ENCODE measurements at regions not wholly inside any gene's neighbourhood (a gene's known extent, or its start where the extent isn't known, plus 50 kb on each side); places are given as distances from the start of the nearest gene placed in this dataset.

DNA sequence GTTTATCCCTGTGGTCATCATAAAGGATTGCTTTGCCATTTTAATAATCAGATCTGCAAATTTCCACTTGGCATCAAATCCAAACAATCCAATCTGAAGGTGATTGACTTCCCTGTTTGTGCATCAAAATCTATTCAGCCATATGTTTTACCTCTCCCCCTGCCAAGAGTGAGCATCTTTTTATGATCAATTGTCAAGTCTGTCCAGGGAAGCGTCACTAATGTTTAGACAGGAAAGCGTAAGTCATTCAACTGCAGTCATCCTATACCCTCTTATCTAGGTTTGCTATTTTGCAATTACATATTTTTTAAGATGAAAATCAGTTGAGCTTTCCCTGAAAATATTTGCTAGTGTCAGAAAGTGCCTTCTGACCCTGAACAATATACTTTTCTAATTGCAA, 1224.1 kb upstream of the SEL1L start:
- Mint-ChIP-seq H3K4me1 (ENCODE audit: insufficient read depth, unreplicated experiment) (no peaks in the 10 kb centered on the region), H3K9me3 (ENCODE audit: unreplicated experiment) (peaks cover 7% of the 10 kb centered on the region), H3K27me3 (ENCODE audit: insufficient read depth, unreplicated experiment) (no peaks in the 10 kb centered on the region), H3K4me3 (ENCODE audit: unreplicated experiment) (no peak overlapping the region), H3K27ac (ENCODE audit: low read depth, unreplicated experiment) (no peak overlapping the region), H3K36me3 (ENCODE audit: insufficient read depth, unreplicated experiment) (no peaks in the 10 kb centered on the region)
- intact Hi-C loops (cut with micrococcal nuclease), result no loop called here
- BruUV-seq (replicated peaks), result no TSS peak
- ChIA-PET POLR2A (no interaction called here), CTCF (no interaction called here)
- DNase-seq (ENCODE audit: unreplicated experiment), result no peak
- TF ChIP-seq, protein P1, sequence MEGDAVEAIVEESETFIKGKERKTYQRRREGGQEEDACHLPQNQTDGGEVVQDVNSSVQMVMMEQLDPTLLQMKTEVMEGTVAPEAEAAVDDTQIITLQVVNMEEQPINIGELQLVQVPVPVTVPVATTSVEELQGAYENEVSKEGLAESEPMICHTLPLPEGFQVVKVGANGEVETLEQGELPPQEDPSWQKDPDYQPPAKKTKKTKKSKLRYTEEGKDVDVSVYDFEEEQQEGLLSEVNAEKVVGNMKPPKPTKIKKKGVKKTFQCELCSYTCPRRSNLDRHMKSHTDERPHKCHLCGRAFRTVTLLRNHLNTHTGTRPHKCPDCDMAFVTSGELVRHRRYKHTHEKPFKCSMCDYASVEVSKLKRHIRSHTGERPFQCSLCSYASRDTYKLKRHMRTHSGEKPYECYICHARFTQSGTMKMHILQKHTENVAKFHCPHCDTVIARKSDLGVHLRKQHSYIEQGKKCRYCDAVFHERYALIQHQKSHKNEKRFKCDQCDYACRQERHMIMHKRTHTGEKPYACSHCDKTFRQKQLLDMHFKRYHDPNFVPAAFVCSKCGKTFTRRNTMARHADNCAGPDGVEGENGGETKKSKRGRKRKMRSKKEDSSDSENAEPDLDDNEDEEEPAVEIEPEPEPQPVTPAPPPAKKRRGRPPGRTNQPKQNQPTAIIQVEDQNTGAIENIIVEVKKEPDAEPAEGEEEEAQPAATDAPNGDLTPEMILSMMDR (IDR thresholded peaks at IDR 0.05; ENCODE audit: unreplicated experiment), result no peak

DNA sequence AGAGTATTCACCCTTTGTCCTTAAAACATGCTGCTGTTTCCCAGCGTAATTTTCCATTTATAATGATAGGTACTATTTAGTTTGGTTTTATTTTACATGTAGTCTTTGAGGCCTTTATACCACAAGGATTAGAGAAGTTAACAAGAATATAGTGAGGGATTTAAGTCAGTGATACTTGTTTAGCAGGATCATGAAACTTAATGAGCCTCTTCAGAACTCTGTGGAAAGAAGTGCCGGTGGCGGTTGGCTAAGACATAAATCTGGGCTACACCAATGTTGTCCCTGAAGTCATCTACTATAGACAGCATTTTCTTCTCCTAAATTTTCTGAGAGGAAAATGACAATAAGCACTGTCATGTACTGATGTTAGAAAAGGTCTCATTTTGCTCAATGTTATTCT, 1226.0 kb upstream of the SEL1L start:
- H3K27ac Mint-ChIP-seq (ENCODE audit: low read depth, unreplicated experiment), result no peak overlapping the region
- no peaks in the 10 kb centered on the region for H3K36me3 Mint-ChIP-seq (ENCODE audit: insufficient read depth, unreplicated experiment)
- no peak overlapping the region for H3K4me3 Mint-ChIP-seq (ENCODE audit: unreplicated experiment)
- POLR2A ChIA-PET, result no interaction called here
- no peaks in the 10 kb centered on the region for H3K4me1 Mint-ChIP-seq (ENCODE audit: insufficient read depth, unreplicated experiment)
- intact Hi-C loops (cut with micrococcal nuclease), result no loop called here
- CTCF ChIA-PET, result interaction anchor here (0.6 kb wide), 1 partner anchor 10 kb away, joined by 6 read pairs; no protein-coding TSS in a partner anchor
- TF ChIP-seq, protein P1 (IDR thresholded peaks at IDR 0.05; ENCODE audit: unreplicated experiment), result no peak
- H3K9me3 Mint-ChIP-seq (ENCODE audit: unreplicated experiment), result peaks cover 7% of the 10 kb centered on the region
- no peaks in the 10 kb centered on the region for H3K27me3 Mint-ChIP-seq (ENCODE audit: insufficient read depth, unreplicated experiment)
- no peak for DNase-seq (ENCODE audit: unreplicated experiment)
- no TSS peak for BruUV-seq (replicated peaks)

DNA sequence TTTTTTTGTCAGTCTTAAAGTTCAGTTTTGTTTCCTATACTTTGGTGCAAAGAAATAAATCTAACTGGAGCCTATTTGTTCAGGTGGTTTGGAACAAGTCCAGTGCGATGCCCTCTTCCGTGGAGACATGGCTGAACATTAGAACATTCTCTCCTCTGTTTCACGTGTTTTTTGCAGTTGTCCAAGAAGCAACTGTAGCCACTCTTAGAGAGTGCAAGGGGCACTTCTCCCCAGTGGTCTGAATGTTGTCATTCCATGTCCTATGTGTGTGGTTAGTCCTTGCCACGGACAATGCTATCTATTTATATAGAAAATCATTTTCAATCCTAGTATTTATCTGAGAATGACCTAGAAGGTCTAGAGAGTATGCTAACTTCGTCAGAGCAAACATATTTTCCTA, 1232.5 kb upstream of the SEL1L start:
- Mint-ChIP-seq H3K9me3 (ENCODE audit: unreplicated experiment) (no peaks in the 10 kb centered on the region), H3K27me3 (ENCODE audit: insufficient read depth, unreplicated experiment) (no peaks in the 10 kb centered on the region), H3K4me3 (ENCODE audit: unreplicated experiment) (no peak overlapping the region), H3K4me1 (ENCODE audit: insufficient read depth, unreplicated experiment) (no peaks in the 10 kb centered on the region), H3K36me3 (ENCODE audit: insufficient read depth, unreplicated experiment) (no peaks in the 10 kb centered on the region), H3K27ac (ENCODE audit: low read depth, unreplicated experiment) (no peak overlapping the region)
- BruUV-seq (replicated peaks), result no TSS peak
- POLR2A ChIA-PET, result no interaction called here
- intact Hi-C loops (cut with micrococcal nuclease), result no loop called here
- TF ChIP-seq, protein P1 (IDR thresholded peaks at IDR 0.05; ENCODE audit: unreplicated experiment), result no peak
- CTCF ChIA-PET, result no interaction called here
- no peak for DNase-seq (ENCODE audit: unreplicated experiment)

DNA sequence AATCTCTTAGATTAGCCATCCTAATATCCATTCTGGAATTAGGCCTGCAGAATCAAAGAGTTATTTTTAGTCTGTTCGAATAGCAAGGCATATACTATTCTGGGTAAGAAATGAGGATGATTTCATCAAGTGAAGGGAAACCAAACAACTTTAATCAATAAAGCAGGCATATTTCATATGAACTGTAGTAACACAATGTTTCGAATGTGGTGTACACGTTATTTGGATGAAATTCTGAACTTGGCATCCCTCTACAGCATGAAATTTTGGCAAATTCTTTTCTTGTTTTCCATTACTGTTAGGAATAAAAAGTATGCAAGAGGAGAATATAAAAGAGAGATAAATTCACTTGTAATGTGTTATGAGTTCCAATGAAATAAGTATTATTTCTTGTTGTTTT, 1233.3 kb upstream of the SEL1L start:
- intact Hi-C loops (cut with micrococcal nuclease), result no loop called here
- H3K27me3 Mint-ChIP-seq (ENCODE audit: insufficient read depth, unreplicated experiment), result no peaks in the 10 kb centered on the region
- no peak for DNase-seq (ENCODE audit: unreplicated experiment)
- no peak overlapping the region for H3K4me3 Mint-ChIP-seq (ENCODE audit: unreplicated experiment)
- POLR2A ChIA-PET, result no interaction called here
- H3K9me3 Mint-ChIP-seq (ENCODE audit: unreplicated experiment), result no peaks in the 10 kb centered on the region
- H3K36me3 Mint-ChIP-seq (ENCODE audit: insufficient read depth, unreplicated experiment), result no peaks in the 10 kb centered on the region
- no TSS peak for BruUV-seq (replicated peaks)
- no peak overlapping the region for H3K27ac Mint-ChIP-seq (ENCODE audit: low read depth, unreplicated experiment)
- CTCF ChIA-PET, result no interaction called here
- TF ChIP-seq, protein P1 (IDR thresholded peaks at IDR 0.05; ENCODE audit: unreplicated experiment), result no peak
- H3K4me1 Mint-ChIP-seq (ENCODE audit: insufficient read depth, unreplicated experiment), result no peaks in the 10 kb centered on the region
